Kidney (tissue), 13 donors: ENCODE measurements at regions not wholly inside any gene's neighbourhood (a gene's known extent, or its start where the extent isn't known, plus 50 kb on each side); places are given as distances from the start of the nearest gene placed in this dataset.

Experiments
- DNase-seq, 5 donors: peaks; one replicate each; pipeline ENCODE4 v3.0.0-alpha.2; 2013 to 2020
- FAIRE-seq: peaks from 2 replicates; lab custom pipeline; 2012; peaks lifted over from hg19 to GRCh38; lab: Jason Lieb, UNC
- H3K27ac ChIP-seq, 2 donors: one replicate each; pipeline ENCODE4 v1.7.0; 2013; ENCODE audit warnings: low read depth in 2 of 2, low read length in 2 of 2, inconsistent platforms in 1 of 2
- H3K27me3 ChIP-seq: one replicate; pipeline ENCODE4 v1.7.1; 2013; ENCODE audit warnings: low read length, inconsistent platforms; ENCODE audit not compliant: control insufficient read depth, insufficient read depth
- H3K36me3 ChIP-seq, 3 donors: one replicate each; pipeline versions ENCODE4 v1.7.0 to v1.7.1; 2013; ENCODE audit warnings: low read length in 3 of 3, control low read depth in 1 of 3, inconsistent platforms in 1 of 3; ENCODE audit not compliant: insufficient read depth in 3 of 3, control insufficient read depth in 2 of 3
- H3K4me1 ChIP-seq, 3 donors: one replicate each; pipeline versions ENCODE4 v1.7.0 to v1.7.1; 2013; ENCODE audit warnings: low read length in 3 of 3, inconsistent platforms in 1 of 3, low read depth in 1 of 3; ENCODE audit not compliant: control insufficient read depth in 2 of 3, insufficient read depth in 2 of 3
- H3K4me3 ChIP-seq, 3 donors: one replicate each; pipeline versions ENCODE4 v1.7.0 to v1.8.1; 2013; ENCODE audit warnings: low read length in 3 of 3, control low read depth in 1 of 3, inconsistent platforms in 1 of 3
- H3K9ac ChIP-seq, 3 donors: one replicate each; pipeline versions ENCODE4 v1.7.0 to v1.7.1; 2013; ENCODE audit warnings: low read length in 3 of 3, control low read depth in 1 of 3, inconsistent platforms in 1 of 3
- H3K9me3 ChIP-seq, 3 donors: one replicate each; pipeline versions ENCODE4 v1.7.0 to v1.7.1; 2013; ENCODE audit warnings: low read length in 3 of 3, control low read depth in 1 of 3, inconsistent platforms in 1 of 3; ENCODE audit not compliant: control insufficient read depth in 2 of 3, insufficient read depth in 1 of 3
- intact Hi-C: fragments of 100-400 bp; cut with DNase I; formaldehyde crosslinking; loops from one replicate; pipeline ENCODE4 v1.11.1; 2022
- TF ChIP-seq, protein P1 (sequence below): IDR thresholded peaks from 3 replicates; pipeline ENCODE4 v1.5.1; 2012; ENCODE audit warnings: mild to moderate bottlenecking, moderate library complexity, borderline replicate concordance; ENCODE audit not compliant: insufficient read depth; ENCODE audit errors: extremely low read depth
- donor health status: control.
- donor health status: control.
- donor health status: control.
- donor health status: control.
- donor health status: control.
- donor health status: DM: yes; HTN: yes; CAD: no.
- donor health status: Normal renal cell carcinoma (clear cell type).

DNA sequence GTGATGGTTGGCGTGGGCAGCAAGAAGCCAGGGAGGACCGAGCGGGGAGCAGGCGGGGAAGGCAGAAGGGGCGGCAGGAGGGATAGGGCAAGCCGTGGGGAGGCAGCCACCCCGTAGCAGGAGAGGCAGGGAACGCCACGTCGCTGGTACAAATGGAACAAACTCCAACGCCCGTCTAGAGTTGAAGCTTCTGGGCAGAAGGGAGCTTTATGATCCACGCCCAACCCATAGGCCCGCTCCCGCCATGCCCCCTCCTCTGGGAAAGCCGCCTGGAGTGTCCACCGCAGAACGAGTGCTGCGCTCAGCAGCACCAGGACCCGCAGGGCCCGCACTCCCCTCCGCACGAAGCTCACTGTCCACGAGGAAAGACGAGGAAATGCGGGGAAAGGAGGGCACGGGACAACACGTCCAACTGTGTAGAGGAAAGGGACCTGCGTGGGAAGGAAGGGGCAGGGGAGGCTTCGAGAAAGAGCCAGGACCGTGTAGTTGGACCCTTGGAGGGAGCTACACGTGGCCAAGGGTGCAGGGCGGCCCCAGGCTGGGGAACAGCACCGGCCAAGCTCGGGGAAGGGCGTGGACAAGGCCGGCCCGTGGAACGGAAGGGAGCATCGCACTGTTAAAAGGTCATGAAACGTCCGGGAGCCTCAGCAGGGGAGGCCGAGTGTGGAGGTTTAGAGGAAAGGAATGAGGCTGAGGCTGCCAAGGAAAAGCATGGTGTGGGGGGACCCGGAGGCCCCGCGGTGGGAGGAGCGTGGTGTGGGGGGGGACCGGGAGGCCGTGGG is 204.0 kb downstream of the DLL1 start:
- peak in 3 of 5 donors; percentile 9 to 55 (median 35) for DNase-seq
- TF ChIP-seq, protein P1, sequence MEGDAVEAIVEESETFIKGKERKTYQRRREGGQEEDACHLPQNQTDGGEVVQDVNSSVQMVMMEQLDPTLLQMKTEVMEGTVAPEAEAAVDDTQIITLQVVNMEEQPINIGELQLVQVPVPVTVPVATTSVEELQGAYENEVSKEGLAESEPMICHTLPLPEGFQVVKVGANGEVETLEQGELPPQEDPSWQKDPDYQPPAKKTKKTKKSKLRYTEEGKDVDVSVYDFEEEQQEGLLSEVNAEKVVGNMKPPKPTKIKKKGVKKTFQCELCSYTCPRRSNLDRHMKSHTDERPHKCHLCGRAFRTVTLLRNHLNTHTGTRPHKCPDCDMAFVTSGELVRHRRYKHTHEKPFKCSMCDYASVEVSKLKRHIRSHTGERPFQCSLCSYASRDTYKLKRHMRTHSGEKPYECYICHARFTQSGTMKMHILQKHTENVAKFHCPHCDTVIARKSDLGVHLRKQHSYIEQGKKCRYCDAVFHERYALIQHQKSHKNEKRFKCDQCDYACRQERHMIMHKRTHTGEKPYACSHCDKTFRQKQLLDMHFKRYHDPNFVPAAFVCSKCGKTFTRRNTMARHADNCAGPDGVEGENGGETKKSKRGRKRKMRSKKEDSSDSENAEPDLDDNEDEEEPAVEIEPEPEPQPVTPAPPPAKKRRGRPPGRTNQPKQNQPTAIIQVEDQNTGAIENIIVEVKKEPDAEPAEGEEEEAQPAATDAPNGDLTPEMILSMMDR, result no peak
- Histone ChIP-seq H3K4me3 (no peak overlapping the region), H3K27ac (no peak overlapping the region), H3K9ac (no peak overlapping the region), H3K36me3 (no peaks in the 10 kb centered on the region), H3K9me3 (no peaks in the 10 kb centered on the region), H3K27me3 (no peaks in the 10 kb centered on the region), H3K4me1 (peaks cover 0 to 4% (median 0%) of the 10 kb centered on the region in 3 donors)
- intact Hi-C loops, result no loop called here
- no peak for FAIRE-seq

DNA sequence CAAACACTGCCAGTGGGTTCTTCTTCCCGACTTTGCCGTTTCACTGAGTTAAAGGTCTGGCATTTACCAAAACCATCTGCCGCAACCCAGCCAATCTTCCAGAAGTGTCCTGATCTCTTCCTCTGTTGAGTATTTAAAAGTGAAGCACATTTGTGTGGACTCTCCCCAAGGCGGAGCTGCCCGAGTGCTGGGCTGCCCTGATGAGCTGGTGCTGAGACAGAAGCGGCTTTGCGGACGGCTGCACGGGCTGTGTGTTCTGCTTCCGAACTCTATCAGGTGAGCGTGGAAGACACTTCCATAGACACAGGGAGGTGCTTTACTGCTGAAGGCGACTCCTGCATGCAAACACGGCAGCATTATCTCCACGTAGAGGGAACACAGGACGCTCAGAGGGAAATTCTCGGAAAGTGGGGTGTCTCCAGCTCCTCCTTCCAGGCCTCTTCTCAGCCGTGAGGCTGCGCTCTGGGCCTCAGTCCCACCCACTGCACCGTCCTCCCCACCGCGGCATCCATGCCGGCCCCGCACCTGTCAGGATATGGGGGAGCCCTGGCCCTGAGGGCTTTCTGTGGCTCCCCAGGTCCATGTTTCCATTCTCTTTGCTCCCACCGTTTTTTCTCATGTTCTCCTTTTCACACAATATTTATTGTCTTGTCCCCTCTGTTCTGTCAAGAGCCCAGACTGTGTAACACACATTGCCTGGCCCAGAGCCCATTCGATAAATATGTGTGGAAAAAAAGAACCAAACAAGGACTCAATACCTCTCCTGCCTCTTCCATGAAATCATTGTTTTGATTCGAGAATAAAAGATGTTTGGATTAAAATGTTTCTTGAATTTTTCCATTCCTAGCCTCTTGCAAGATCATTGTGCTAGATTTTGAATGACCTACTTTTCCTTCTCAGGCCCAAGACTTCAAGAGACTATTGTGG is 205.1 kb downstream of the DLL1 start:
- no peaks in the 10 kb centered on the region for H3K27me3 ChIP-seq
- intact Hi-C loops, result no loop called here
- no peak overlapping the region for H3K27ac ChIP-seq
- no peak overlapping the region for H3K9ac ChIP-seq
- no peaks in the 10 kb centered on the region for H3K9me3 ChIP-seq
- H3K4me3 ChIP-seq, result no peak overlapping the region
- DNase-seq (peak in 3 of 5 donors; percentile 6 to 48 (median 16)), FAIRE-seq (no peak)
- H3K4me1 ChIP-seq, result peaks cover 0 to 4% (median 0%) of the 10 kb centered on the region in 3 donors
- TF ChIP-seq, protein P1, result no peak
- H3K36me3 ChIP-seq, result no peaks in the 10 kb centered on the region

DNA sequence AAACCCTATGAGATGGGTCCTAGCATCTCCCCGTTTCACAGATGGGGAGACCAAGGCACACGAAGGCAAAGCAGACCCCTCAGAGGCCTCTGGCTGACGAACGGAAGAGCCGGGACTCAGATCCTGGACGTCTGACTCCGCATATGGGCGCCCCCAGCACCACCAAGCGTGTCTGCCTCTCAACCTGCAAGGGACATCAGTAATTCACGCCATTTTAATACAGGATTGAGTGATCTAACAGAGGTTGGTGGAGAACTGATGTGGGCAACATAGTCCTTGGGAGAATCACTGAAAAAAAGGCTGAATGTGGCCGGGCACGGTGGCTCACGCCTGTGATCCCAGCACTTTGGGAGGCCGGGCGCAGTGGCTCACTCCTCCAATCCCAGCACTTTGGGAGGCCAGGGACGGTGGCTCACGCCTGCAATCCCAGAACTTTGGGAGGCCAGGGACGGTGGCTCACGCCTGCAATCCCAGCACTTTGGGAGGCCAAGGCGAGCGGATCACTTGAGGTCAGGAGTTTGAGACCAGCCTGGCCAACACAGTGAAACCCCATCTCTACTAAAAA is 206.6 kb downstream of the DLL1 start:
- H3K4me1 ChIP-seq, result no peaks in the 10 kb centered on the region
- H3K27me3 ChIP-seq, result no peaks in the 10 kb centered on the region
- intact Hi-C loops, result no loop called here
- TF ChIP-seq, protein P1, result no peak
- FAIRE-seq (no peak), DNase-seq (peak in 2 of 5 donors; percentile 29 to 53)
- H3K36me3 ChIP-seq, result no peaks in the 10 kb centered on the region
- H3K9ac ChIP-seq, result no peak overlapping the region
- no peak overlapping the region for H3K4me3 ChIP-seq
- H3K27ac ChIP-seq, result no peak overlapping the region
- H3K9me3 ChIP-seq, result no peaks in the 10 kb centered on the region
